Liver (tissue), 3 donors: ENCODE measurements at regions not wholly inside any gene's neighbourhood (a gene's known extent, or its start where the extent isn't known, plus 50 kb on each side); places are given as distances from the start of the nearest gene placed in this dataset.

Source experiments
- EGR1 ChIP-seq, 2 donors: IDR thresholded peaks; 2 replicates each; pipeline ENCODE4 v1.6.1; 2016 to 2018; ENCODE audit warnings: antibody characterized with exemption in 2 of 2, low read depth in 2 of 2
- GABPA ChIP-seq, 2 donors: IDR thresholded peaks in 1 of 2; conservative IDR thresholded peaks in 1 of 2; 2 replicates each; pipeline ENCODE4 v1.6.1; 2016; ENCODE audit warnings: antibody characterized with exemption in 2 of 2, mild to moderate bottlenecking in 1 of 2, moderate library complexity in 1 of 2
- JUND ChIP-seq, 2 donors: IDR thresholded peaks; 2 replicates each; pipeline ENCODE4 v1.6.1; 2016; ENCODE audit warnings: antibody characterized with exemption in 2 of 2
- RAD21 ChIP-seq, 2 donors: IDR thresholded peaks; 2 replicates each; pipeline ENCODE4 v1.6.1; 2016; ENCODE audit warnings: antibody characterized with exemption in 2 of 2, mild to moderate bottlenecking in 2 of 2
- RXRA ChIP-seq, 2 donors: IDR thresholded peaks; 2 replicates each; pipeline ENCODE4 v1.6.1; 2017 to 2018; ENCODE audit warnings: antibody characterized with exemption in 2 of 2, mild to moderate bottlenecking in 1 of 2
- SP1 ChIP-seq: IDR thresholded peaks from 2 replicates; pipeline ENCODE4 v1.6.1; 2018; ENCODE audit warnings: antibody characterized with exemption, mild to moderate bottlenecking
- TAF1 ChIP-seq: conservative IDR thresholded peaks from 2 replicates; pipeline ENCODE4 v1.6.1; 2016; ENCODE audit warnings: antibody characterized with exemption, mild to moderate bottlenecking
- YY1 ChIP-seq: IDR thresholded peaks from 2 replicates; pipeline ENCODE4 v1.6.1; 2016; ENCODE audit warnings: antibody characterized with exemption, mild to moderate bottlenecking
- TF ChIP-seq, protein P1 (sequence below): fragments of 150-350 bp; IDR thresholded peaks from 2 replicates; pipeline ENCODE4 v1.5.1; 2017; ENCODE audit warnings: improper control_type of control experiment, low read depth, low read length; ENCODE audit not compliant: missing input control
- TF ChIP-seq, protein P2 (sequence below): IDR thresholded peaks from 2 replicates; pipeline ENCODE4 v1.6.1; 2016; ENCODE audit warnings: antibody characterized with exemption, mild to moderate bottlenecking
- TF ChIP-seq, protein P3 (sequence below): IDR thresholded peaks from 2 replicates; pipeline ENCODE4 v1.6.1; 2016; ENCODE audit warnings: antibody characterized with exemption
- TF ChIP-seq, protein P4 (sequence below): IDR thresholded peaks from 2 replicates; pipeline ENCODE4 v1.6.1; 2016; ENCODE audit warnings: antibody characterized with exemption
- TF ChIP-seq, protein P5 (sequence below): IDR thresholded peaks from 2 replicates; pipeline ENCODE4 v1.6.1; 2016; ENCODE audit warnings: antibody characterized with exemption
- donor health status: healthy.
- donor health status: healthy.

DNA sequence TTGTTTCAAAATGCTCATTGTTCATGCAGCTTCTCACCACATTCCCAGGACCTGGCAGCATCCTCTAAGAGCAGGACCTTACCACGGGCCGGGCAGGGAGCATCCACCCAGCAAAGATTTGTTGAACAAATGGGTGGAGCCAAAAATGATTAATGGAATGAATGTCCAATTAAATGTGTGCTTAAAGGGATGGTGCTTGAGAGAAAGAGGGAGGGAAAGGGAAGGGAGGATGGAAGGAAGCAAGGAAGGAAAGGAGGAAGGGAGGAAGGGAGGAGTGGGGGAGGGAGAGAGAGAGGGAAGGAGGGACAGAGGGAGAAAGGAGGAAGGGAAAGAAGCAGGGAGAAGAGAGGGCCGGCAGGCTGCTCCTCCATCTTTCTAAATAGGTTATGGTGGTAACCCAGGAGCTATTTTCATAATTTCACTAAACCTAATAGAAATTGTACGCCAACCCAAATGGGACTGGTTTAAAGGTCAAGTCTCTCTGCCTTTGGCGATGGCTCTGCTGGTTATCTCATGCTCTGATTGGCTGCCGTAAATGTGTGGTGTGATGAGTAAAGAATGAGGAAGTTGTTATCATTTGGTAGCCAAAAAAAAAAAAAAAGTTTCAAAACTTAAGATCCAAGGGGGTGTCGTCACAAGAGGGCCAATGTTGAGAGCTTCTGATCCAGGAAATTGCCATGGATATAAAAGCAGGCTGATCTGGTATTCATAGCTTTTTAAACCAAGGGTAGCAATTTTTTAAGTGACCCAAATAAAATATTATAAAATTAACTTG, 126.7 kb upstream of the FOXF1 start:
- TF ChIP-seq RAD21 (IDR thresholded peaks at IDR 0.05) (no peak), SP1 (no peak), GABPA (IDR thresholded peaks at IDR 0.05 in 1 of 2, conservative IDR thresholded peaks at IDR 0.05 in 1 of 2) (no peak), YY1 (no peak), TAF1 (no peak), RXRA (IDR thresholded peaks at IDR 0.05) (no peak), EGR1 (IDR thresholded peaks at IDR 0.05; ENCODE audit: low read depth in 2 of 2) (no peak), JUND (IDR thresholded peaks at IDR 0.05) (no peak)
- TF ChIP-seq, protein P1, sequence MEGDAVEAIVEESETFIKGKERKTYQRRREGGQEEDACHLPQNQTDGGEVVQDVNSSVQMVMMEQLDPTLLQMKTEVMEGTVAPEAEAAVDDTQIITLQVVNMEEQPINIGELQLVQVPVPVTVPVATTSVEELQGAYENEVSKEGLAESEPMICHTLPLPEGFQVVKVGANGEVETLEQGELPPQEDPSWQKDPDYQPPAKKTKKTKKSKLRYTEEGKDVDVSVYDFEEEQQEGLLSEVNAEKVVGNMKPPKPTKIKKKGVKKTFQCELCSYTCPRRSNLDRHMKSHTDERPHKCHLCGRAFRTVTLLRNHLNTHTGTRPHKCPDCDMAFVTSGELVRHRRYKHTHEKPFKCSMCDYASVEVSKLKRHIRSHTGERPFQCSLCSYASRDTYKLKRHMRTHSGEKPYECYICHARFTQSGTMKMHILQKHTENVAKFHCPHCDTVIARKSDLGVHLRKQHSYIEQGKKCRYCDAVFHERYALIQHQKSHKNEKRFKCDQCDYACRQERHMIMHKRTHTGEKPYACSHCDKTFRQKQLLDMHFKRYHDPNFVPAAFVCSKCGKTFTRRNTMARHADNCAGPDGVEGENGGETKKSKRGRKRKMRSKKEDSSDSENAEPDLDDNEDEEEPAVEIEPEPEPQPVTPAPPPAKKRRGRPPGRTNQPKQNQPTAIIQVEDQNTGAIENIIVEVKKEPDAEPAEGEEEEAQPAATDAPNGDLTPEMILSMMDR, result no peak
- TF ChIP-seq, protein P2, sequence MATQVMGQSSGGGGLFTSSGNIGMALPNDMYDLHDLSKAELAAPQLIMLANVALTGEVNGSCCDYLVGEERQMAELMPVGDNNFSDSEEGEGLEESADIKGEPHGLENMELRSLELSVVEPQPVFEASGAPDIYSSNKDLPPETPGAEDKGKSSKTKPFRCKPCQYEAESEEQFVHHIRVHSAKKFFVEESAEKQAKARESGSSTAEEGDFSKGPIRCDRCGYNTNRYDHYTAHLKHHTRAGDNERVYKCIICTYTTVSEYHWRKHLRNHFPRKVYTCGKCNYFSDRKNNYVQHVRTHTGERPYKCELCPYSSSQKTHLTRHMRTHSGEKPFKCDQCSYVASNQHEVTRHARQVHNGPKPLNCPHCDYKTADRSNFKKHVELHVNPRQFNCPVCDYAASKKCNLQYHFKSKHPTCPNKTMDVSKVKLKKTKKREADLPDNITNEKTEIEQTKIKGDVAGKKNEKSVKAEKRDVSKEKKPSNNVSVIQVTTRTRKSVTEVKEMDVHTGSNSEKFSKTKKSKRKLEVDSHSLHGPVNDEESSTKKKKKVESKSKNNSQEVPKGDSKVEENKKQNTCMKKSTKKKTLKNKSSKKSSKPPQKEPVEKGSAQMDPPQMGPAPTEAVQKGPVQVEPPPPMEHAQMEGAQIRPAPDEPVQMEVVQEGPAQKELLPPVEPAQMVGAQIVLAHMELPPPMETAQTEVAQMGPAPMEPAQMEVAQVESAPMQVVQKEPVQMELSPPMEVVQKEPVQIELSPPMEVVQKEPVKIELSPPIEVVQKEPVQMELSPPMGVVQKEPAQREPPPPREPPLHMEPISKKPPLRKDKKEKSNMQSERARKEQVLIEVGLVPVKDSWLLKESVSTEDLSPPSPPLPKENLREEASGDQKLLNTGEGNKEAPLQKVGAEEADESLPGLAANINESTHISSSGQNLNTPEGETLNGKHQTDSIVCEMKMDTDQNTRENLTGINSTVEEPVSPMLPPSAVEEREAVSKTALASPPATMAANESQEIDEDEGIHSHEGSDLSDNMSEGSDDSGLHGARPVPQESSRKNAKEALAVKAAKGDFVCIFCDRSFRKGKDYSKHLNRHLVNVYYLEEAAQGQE, result no peak
- TF ChIP-seq, protein P3, sequence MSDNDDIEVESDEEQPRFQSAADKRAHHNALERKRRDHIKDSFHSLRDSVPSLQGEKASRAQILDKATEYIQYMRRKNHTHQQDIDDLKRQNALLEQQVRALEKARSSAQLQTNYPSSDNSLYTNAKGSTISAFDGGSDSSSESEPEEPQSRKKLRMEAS, result no peak
- TF ChIP-seq, protein P4, sequence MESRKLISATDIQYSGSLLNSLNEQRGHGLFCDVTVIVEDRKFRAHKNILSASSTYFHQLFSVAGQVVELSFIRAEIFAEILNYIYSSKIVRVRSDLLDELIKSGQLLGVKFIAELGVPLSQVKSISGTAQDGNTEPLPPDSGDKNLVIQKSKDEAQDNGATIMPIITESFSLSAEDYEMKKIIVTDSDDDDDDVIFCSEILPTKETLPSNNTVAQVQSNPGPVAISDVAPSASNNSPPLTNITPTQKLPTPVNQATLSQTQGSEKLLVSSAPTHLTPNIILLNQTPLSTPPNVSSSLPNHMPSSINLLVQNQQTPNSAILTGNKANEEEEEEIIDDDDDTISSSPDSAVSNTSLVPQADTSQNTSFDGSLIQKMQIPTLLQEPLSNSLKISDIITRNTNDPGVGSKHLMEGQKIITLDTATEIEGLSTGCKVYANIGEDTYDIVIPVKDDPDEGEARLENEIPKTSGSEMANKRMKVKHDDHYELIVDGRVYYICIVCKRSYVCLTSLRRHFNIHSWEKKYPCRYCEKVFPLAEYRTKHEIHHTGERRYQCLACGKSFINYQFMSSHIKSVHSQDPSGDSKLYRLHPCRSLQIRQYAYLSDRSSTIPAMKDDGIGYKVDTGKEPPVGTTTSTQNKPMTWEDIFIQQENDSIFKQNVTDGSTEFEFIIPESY, result no peak
- TF ChIP-seq, protein P5, sequence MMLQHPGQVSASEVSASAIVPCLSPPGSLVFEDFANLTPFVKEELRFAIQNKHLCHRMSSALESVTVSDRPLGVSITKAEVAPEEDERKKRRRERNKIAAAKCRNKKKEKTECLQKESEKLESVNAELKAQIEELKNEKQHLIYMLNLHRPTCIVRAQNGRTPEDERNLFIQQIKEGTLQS, result no peak
